ENCODE measurements at regions not wholly inside any gene's neighbourhood (a gene's known extent, or its start where the extent isn't known, plus 50 kb on each side); places are given as distances from the start of the nearest gene placed in this dataset.

DNA sequence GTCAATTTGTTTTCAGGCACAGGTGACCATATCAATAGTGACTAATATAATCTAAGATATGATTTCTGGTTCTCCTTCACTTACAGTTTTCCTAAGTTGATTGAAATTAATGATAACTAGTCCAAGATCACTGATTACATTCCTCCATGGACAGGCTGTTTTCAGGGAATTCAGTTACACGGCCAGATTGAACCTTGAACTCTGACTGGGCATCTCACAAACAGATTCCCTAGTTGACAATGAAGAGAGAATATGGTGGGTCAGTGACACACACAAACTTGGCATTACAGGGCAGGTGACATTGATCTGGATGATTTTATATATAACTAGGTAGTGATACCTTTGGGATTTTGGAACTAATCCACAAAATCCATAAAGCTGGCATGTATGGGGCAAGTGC, 110.2 kb upstream of the EGR2 start:
- Histone ChIP-seq H3K9me3 (ENCODE audit: control insufficient read depth, low read length) (peaks cover 6% of the 10 kb centered on the region), H3K4me3 (ENCODE audit: low read length) (no peak overlapping the region), H3K9ac (ENCODE audit: low read length) (no peak overlapping the region), H3K4me1 (ENCODE audit: control insufficient read depth, insufficient read depth, low read length) (no peaks in the 10 kb centered on the region), H3K27me3 (replicated peaks; ENCODE audit: control insufficient read depth, insufficient read depth, low read length) (no peaks in the 10 kb centered on the region), H3K36me3 (ENCODE audit: control insufficient read depth, insufficient read depth, low read length, severe bottlenecking) (no peaks in the 10 kb centered on the region)
- no peak for DNase-seq (ENCODE audit: low read depth)

DNA sequence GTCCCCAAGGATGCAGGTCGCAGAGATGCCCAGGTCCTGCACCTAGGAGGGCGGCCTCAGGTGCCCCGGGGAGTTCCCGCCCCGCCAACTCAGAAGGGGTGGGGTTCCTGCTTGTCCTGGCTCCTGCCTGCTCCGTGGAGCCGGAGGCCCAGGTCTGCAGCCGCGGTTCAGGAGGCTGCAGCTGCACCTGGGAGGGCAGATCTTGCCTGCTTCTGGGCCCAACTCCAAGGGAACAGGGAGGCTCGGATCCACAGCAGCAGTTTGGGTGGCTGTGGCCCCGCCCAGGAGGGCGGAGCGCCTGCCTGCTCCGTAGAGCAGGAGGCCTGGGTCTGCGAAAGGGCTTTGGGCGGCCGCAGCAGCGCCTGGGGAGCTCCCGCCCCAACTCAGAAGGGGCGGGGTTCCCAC, 108.2 kb upstream of the EGR2 start:
- no peak for DNase-seq (ENCODE audit: low read depth)
- Histone ChIP-seq H3K27me3 (replicated peaks; ENCODE audit: control insufficient read depth, insufficient read depth, low read length) (no peaks in the 10 kb centered on the region), H3K36me3 (ENCODE audit: control insufficient read depth, insufficient read depth, low read length, severe bottlenecking) (no peaks in the 10 kb centered on the region), H3K9ac (ENCODE audit: low read length) (no peak overlapping the region), H3K9me3 (ENCODE audit: control insufficient read depth, low read length) (peaks cover 6% of the 10 kb centered on the region), H3K4me3 (ENCODE audit: low read length) (no peak overlapping the region), H3K4me1 (ENCODE audit: control insufficient read depth, insufficient read depth, low read length) (no peaks in the 10 kb centered on the region)

- H3K9me3 ChIP-seq (ENCODE audit: control insufficient read depth, low read length): no peaks in the 10 kb centered on the region
- no peaks in the 10 kb centered on the region for H3K27me3 ChIP-seq (replicated peaks; ENCODE audit: control insufficient read depth, insufficient read depth, low read length)
- no peak overlapping the region for H3K4me3 ChIP-seq (ENCODE audit: low read length)
- H3K9ac ChIP-seq (ENCODE audit: low read length): no peak overlapping the region
- DNase-seq (ENCODE audit: low read depth): no peak
- peaks cover 16% of the 10 kb centered on the region for H3K4me1 ChIP-seq (ENCODE audit: control insufficient read depth, insufficient read depth, low read length)
- H3K36me3 ChIP-seq (ENCODE audit: control insufficient read depth, insufficient read depth, low read length, severe bottlenecking): no peaks in the 10 kb centered on the region
These were observed 103.6 kb upstream of the EGR2 start for GRCh38 chr10:62919776-62920175.

- no peak for DNase-seq (ENCODE audit: low read depth)
- Histone ChIP-seq H3K27me3 (replicated peaks; ENCODE audit: control insufficient read depth, insufficient read depth, low read length) (no peaks in the 10 kb centered on the region), H3K9ac (ENCODE audit: low read length) (no peak overlapping the region)
These were observed 101.5 kb upstream of the EGR2 start for GRCh38 chr10:62917475-62918238.

DNA sequence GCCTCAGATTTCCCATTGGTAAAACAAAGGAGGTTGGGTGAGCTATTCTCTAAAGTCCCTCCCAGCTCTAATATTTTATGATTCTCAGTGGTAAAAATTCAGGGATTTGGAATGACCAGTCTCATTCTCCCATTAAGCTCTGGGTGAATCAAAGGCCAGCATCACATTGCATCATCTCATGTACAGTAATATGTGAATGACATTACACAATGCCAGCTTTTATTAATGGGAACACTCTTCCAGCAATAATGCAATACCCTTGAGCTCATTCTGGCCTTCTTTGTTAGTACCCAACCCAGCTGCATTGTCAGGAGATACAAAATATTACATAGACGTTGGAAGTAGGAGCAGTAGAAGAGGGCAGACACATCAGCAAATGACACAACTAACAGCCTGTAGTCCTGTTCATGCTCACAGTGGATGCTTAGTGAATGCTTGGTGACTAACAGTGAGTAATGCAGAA, 100.0 kb upstream of the EGR2 start:
- no peaks in the 10 kb centered on the region for H3K27me3 ChIP-seq (replicated peaks; ENCODE audit: control insufficient read depth, insufficient read depth, low read length)
- no peaks in the 10 kb centered on the region for H3K36me3 ChIP-seq (ENCODE audit: control insufficient read depth, insufficient read depth, low read length, severe bottlenecking)
- no peak overlapping the region for H3K4me3 ChIP-seq (ENCODE audit: low read length)
- H3K9ac ChIP-seq (ENCODE audit: low read length): no peak overlapping the region
- H3K9me3 ChIP-seq (ENCODE audit: control insufficient read depth, low read length): no peaks in the 10 kb centered on the region
- DNase-seq (ENCODE audit: low read depth): peak; percentile 53
- H3K4me1 ChIP-seq (ENCODE audit: control insufficient read depth, insufficient read depth, low read length): peaks cover 16% of the 10 kb centered on the region

More at GRCh38 chr10:62917475-62918238, 101.5 kb upstream of the EGR2 start:
- H3K4me1 ChIP-seq (ENCODE audit: control insufficient read depth, insufficient read depth, low read length): peaks cover 16% of the 10 kb centered on the region
- H3K9me3 ChIP-seq (ENCODE audit: control insufficient read depth, low read length): no peaks in the 10 kb centered on the region
- H3K36me3 ChIP-seq (ENCODE audit: control insufficient read depth, insufficient read depth, low read length, severe bottlenecking): no peaks in the 10 kb centered on the region
- no peak overlapping the region for H3K4me3 ChIP-seq (ENCODE audit: low read length)

GRCh38 chr10:62915158-62915557, 99.0 kb upstream of the EGR2 start:
- no peaks in the 10 kb centered on the region for H3K9me3 ChIP-seq (ENCODE audit: control insufficient read depth, low read length)
- H3K4me3 ChIP-seq (ENCODE audit: low read length): no peak overlapping the region
- no peak for DNase-seq (ENCODE audit: low read depth)
- H3K36me3 ChIP-seq (ENCODE audit: control insufficient read depth, insufficient read depth, low read length, severe bottlenecking): no peaks in the 10 kb centered on the region
- H3K4me1 ChIP-seq (ENCODE audit: control insufficient read depth, insufficient read depth, low read length): peaks cover 16% of the 10 kb centered on the region
- no peak overlapping the region for H3K9ac ChIP-seq (ENCODE audit: low read length)
- H3K27me3 ChIP-seq (replicated peaks; ENCODE audit: control insufficient read depth, insufficient read depth, low read length): no peaks in the 10 kb centered on the region

GRCh38 chr10:62912086-62912485, 95.9 kb upstream of the EGR2 start:
- H3K27me3 ChIP-seq (replicated peaks; ENCODE audit: control insufficient read depth, insufficient read depth, low read length): no peaks in the 10 kb centered on the region
- H3K9ac ChIP-seq (ENCODE audit: low read length): no peak overlapping the region
- H3K36me3 ChIP-seq (ENCODE audit: control insufficient read depth, insufficient read depth, low read length, severe bottlenecking): no peaks in the 10 kb centered on the region
- no peaks in the 10 kb centered on the region for H3K9me3 ChIP-seq (ENCODE audit: control insufficient read depth, low read length)
- no peak overlapping the region for H3K4me3 ChIP-seq (ENCODE audit: low read length)
- no peak for DNase-seq (ENCODE audit: low read depth)
- H3K4me1 ChIP-seq (ENCODE audit: control insufficient read depth, insufficient read depth, low read length): peaks cover 16% of the 10 kb centered on the region

GRCh38 chr10:62911210-62911963, 95.2 kb upstream of the EGR2 start:
- Histone ChIP-seq H3K9ac (ENCODE audit: low read length) (no peak overlapping the region), H3K4me3 (ENCODE audit: low read length) (no peak overlapping the region), H3K36me3 (ENCODE audit: control insufficient read depth, insufficient read depth, low read length, severe bottlenecking) (no peaks in the 10 kb centered on the region), H3K4me1 (ENCODE audit: control insufficient read depth, insufficient read depth, low read length) (peaks cover 9% of the 10 kb centered on the region), H3K27me3 (replicated peaks; ENCODE audit: control insufficient read depth, insufficient read depth, low read length) (no peaks in the 10 kb centered on the region), H3K9me3 (ENCODE audit: control insufficient read depth, low read length) (no peaks in the 10 kb centered on the region)
- DNase-seq (ENCODE audit: low read depth): no peak

DNA sequence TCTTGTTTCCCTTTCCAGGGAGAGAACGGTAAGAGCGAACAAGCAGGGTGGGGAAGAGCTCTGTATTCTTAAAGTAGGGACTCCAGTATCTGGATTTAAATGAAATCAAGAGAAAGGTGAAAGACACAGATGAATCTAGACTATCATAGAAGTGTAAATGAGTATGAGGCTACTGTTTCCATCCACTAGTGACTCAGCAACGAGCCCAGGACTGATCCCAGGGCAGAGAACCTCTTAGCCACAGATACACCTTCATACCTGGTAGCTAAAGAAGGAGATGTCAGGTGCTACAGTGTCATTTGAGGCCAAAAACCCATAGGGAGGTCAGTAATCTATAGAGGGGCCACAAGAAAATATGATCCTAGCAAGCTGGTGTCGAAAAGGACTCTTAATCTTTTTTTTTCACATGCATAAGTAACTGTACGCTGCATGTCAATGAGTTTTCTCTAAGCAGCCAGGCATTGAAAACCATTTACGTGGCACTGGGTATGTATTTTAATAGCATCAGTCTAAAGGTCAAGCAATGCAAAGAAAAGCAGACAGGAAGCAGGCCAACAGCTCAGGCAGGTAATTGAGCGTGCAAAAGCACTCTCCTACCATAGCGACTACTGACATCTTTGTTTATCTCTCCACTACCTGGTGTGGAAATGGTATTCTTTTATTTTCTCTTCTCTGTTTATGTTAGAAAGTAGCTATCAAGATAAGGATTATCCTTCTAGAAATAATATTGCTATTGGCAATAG, 91.5 kb upstream of the EGR2 start:
- Histone ChIP-seq H3K9me3 (ENCODE audit: control insufficient read depth, low read length) (no peaks in the 10 kb centered on the region), H3K27me3 (replicated peaks; ENCODE audit: control insufficient read depth, insufficient read depth, low read length) (no peaks in the 10 kb centered on the region), H3K4me1 (ENCODE audit: control insufficient read depth, insufficient read depth, low read length) (peaks cover 8% of the 10 kb centered on the region), H3K4me3 (ENCODE audit: low read length) (no peak overlapping the region), H3K36me3 (ENCODE audit: control insufficient read depth, insufficient read depth, low read length, severe bottlenecking) (no peaks in the 10 kb centered on the region), H3K9ac (ENCODE audit: low read length) (no peak overlapping the region)
- no peak for DNase-seq (ENCODE audit: low read depth)

- no peak overlapping the region for H3K9ac ChIP-seq (ENCODE audit: low read length)
- no peaks in the 10 kb centered on the region for H3K27me3 ChIP-seq (replicated peaks; ENCODE audit: control insufficient read depth, insufficient read depth, low read length)
- H3K9me3 ChIP-seq (ENCODE audit: control insufficient read depth, low read length): no peaks in the 10 kb centered on the region
- no peak overlapping the region for H3K4me3 ChIP-seq (ENCODE audit: low read length)
- H3K36me3 ChIP-seq (ENCODE audit: control insufficient read depth, insufficient read depth, low read length, severe bottlenecking): no peaks in the 10 kb centered on the region
- peaks cover 17% of the 10 kb centered on the region for H3K4me1 ChIP-seq (ENCODE audit: control insufficient read depth, insufficient read depth, low read length)
- DNase-seq (ENCODE audit: low read depth): no peak
These were observed 88.2 kb upstream of the EGR2 start for GRCh38 chr10:62904281-62904875.

DNA sequence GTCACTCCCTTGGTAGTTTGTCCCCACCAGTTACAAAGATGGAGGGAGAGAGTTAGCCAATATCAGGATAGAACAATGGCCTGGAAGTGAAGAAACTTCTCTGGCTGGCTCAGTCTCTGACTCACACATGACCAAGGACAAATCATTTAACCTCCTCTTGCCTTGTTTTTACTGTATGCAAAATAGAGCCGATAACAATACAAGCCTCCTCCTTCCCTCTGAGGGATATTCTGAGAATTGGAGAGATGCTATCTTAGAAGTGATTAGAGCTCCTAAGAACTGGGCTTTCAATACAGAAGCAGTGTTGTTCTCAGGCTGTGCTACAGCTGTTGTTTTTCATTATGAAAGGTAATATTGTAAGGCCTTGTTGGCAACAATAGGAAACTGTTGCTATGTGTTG, 87.7 kb upstream of the EGR2 start:
- H3K36me3 ChIP-seq (ENCODE audit: control insufficient read depth, insufficient read depth, low read length, severe bottlenecking): no peaks in the 10 kb centered on the region
- DNase-seq (ENCODE audit: low read depth): no peak
- no peak overlapping the region for H3K4me3 ChIP-seq (ENCODE audit: low read length)
- no peaks in the 10 kb centered on the region for H3K9me3 ChIP-seq (ENCODE audit: control insufficient read depth, low read length)
- H3K9ac ChIP-seq (ENCODE audit: low read length): no peak overlapping the region
- H3K27me3 ChIP-seq (replicated peaks; ENCODE audit: control insufficient read depth, insufficient read depth, low read length): no peaks in the 10 kb centered on the region
- H3K4me1 ChIP-seq (ENCODE audit: control insufficient read depth, insufficient read depth, low read length): peaks cover 20% of the 10 kb centered on the region

Measured in adipocyte (in vitro differentiated cells).